ENCODE measurements at regions not wholly inside any gene's neighbourhood (a gene's known extent, or its start where the extent isn't known, plus 50 kb on each side); places are given as distances from the start of the nearest gene placed in this dataset.

GRCh38 chr3:64890006-64890405 is 202.2 kb upstream of the ADAMTS9 start:
- Histone ChIP-seq H3K9ac (ENCODE audit: extremely low read depth, low read length, poor library complexity, severe bottlenecking) (no peak overlapping the region), H3K36me3 (ENCODE audit: control insufficient read depth, insufficient read depth, low read length) (no peaks in the 10 kb centered on the region), H3K4me3 (ENCODE audit: low read length) (no peak overlapping the region), H3K27me3 (ENCODE audit: control insufficient read depth, insufficient read depth, low read length, poor library complexity, severe bottlenecking) (no peaks in the 10 kb centered on the region), H3K27ac (ENCODE audit: low read depth, low read length) (no peak overlapping the region), H3K4me1 (ENCODE audit: control insufficient read depth, insufficient read depth, low read length) (peaks cover 16% of the 10 kb centered on the region), H3K9me3 (ENCODE audit: control insufficient read depth, low read length) (no peaks in the 10 kb centered on the region)
- Mint-ChIP-seq H3K36me3 (ENCODE audit: low read depth) (no peaks in the 10 kb centered on the region), H3K9me3 (no peaks in the 10 kb centered on the region), H3K4me3 (no peak overlapping the region), H3K27me3 (ENCODE audit: insufficient read depth) (no peaks in the 10 kb centered on the region), H3K4me1 (peaks cover 22% of the 10 kb centered on the region), H3K27ac (no peak overlapping the region)
- TF ChIP-seq CTCF (conservative IDR thresholded peaks at IDR 0.05) = no peak
- WGBS, 2 experiments (ENCODE audit: insufficient coverage in 1 of 2, insufficient read length in 1 of 2) = 87 to 88% methylated on average over 10 of the region's 10 CpGs
- no peak for DNase-seq

- 86 to 94% methylated on average over 2 to 3 of the region's 3 CpGs for WGBS, 2 experiments (ENCODE audit: insufficient coverage in 1 of 2, insufficient read length in 1 of 2)
- Histone ChIP-seq H3K36me3 (ENCODE audit: control insufficient read depth, insufficient read depth, low read length) (no peaks in the 10 kb centered on the region), H3K4me3 (ENCODE audit: low read length) (no peak overlapping the region), H3K9me3 (ENCODE audit: control insufficient read depth, low read length) (no peaks in the 10 kb centered on the region), H3K27me3 (ENCODE audit: control insufficient read depth, insufficient read depth, low read length, poor library complexity, severe bottlenecking) (no peaks in the 10 kb centered on the region), H3K27ac (ENCODE audit: low read depth, low read length) (no peak overlapping the region), H3K4me1 (ENCODE audit: control insufficient read depth, insufficient read depth, low read length) (peaks cover 8% of the 10 kb centered on the region), H3K9ac (ENCODE audit: extremely low read depth, low read length, poor library complexity, severe bottlenecking) (no peak overlapping the region)
- no peak overlapping the region for H3K4me3 Mint-ChIP-seq
- TF ChIP-seq CTCF (conservative IDR thresholded peaks at IDR 0.05) = no peak
- H3K27me3 Mint-ChIP-seq (ENCODE audit: insufficient read depth) = no peaks in the 10 kb centered on the region
- DNase-seq = no peak
- H3K27ac Mint-ChIP-seq = no peak overlapping the region
- H3K36me3 Mint-ChIP-seq (ENCODE audit: low read depth) = no peaks in the 10 kb centered on the region
- H3K9me3 Mint-ChIP-seq = no peaks in the 10 kb centered on the region
- peaks cover 18% of the 10 kb centered on the region for H3K4me1 Mint-ChIP-seq
Measured at GRCh38 chr3:64888840-64889392, 201.1 kb upstream of the ADAMTS9 start.

- Histone ChIP-seq H3K36me3 (ENCODE audit: control insufficient read depth, insufficient read depth, low read length) (no peaks in the 10 kb centered on the region), H3K27ac (ENCODE audit: low read depth, low read length) (no peak overlapping the region), H3K9me3 (ENCODE audit: control insufficient read depth, low read length) (no peaks in the 10 kb centered on the region), H3K4me3 (ENCODE audit: low read length) (no peak overlapping the region), H3K27me3 (ENCODE audit: control insufficient read depth, insufficient read depth, low read length, poor library complexity, severe bottlenecking) (no peaks in the 10 kb centered on the region), H3K9ac (ENCODE audit: extremely low read depth, low read length, poor library complexity, severe bottlenecking) (no peak overlapping the region), H3K4me1 (ENCODE audit: control insufficient read depth, insufficient read depth, low read length) (peaks cover 8% of the 10 kb centered on the region)
- Mint-ChIP-seq H3K4me1 (peaks cover 18% of the 10 kb centered on the region), H3K9me3 (no peaks in the 10 kb centered on the region), H3K36me3 (ENCODE audit: low read depth) (no peaks in the 10 kb centered on the region), H3K27ac (no peak overlapping the region), H3K27me3 (ENCODE audit: insufficient read depth) (no peaks in the 10 kb centered on the region), H3K4me3 (no peak overlapping the region)
- no peak for TF ChIP-seq CTCF (conservative IDR thresholded peaks at IDR 0.05)
- DNase-seq = no peak
- 100% methylated on average over 1 of the region's 1 CpG; no CpG with 5 or more reads in 1 of the 2 experiments for WGBS, 2 experiments (ENCODE audit: insufficient coverage in 1 of 2, insufficient read length in 1 of 2)
Measured at GRCh38 chr3:64888165-64888564, 200.4 kb upstream of the ADAMTS9 start.

All from endodermal cell (in vitro differentiated cells).